Superior temporal gyrus (tissue), 1 donor: ENCODE measurements at regions not wholly inside any gene's neighbourhood (a gene's known extent, or its start where the extent isn't known, plus 50 kb on each side); places are given as distances from the start of the nearest gene placed in this dataset.
"Not testable (repeated sequence)": the region's sequence is repeated elsewhere in the genome, so short reads cannot be mapped to it uniquely, and the experiment has no call there.

Source experiments
- DNase-seq: peaks from one replicate; pipeline ENCODE4 v3.0.0-alpha.2; 2016; ENCODE audit errors: extremely low spot score

GRCh38 chr1:242629396-242629795 is 104.9 kb upstream of the PLD5 start:
- DNase-seq = no peak

- DNase-seq = no peak
Measured at GRCh38 chr1:242623756-242624155, 99.3 kb upstream of the PLD5 start.

GRCh38 chr1:242623119-242623518 is 98.6 kb upstream of the PLD5 start:
- no peak for DNase-seq

GRCh38 chr1:242613266-242613815 is 88.8 kb upstream of the PLD5 start:
- no peak for DNase-seq

GRCh38 chr1:242610209-242610608 is 85.7 kb upstream of the PLD5 start:
- no peak for DNase-seq

DNA sequence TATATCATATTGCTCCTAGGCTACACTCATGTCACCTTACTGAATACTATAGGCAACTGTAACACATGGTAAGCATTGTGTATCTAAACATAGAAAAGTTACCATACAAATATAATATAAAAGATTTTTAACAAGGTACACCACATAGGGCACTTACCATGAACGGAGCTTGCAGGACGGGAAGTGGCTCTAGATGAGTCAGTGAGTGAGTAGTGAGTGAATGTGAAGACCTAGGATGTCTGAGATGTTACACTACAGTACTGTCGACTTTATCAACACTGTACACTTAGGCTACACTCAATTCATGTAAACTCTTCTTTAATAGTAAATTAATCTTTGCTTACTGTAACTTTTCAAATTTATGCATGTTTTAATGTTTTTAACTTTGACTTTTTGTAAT is 81.0 kb upstream of the PLD5 start:
- DNase-seq = no peak

DNA sequence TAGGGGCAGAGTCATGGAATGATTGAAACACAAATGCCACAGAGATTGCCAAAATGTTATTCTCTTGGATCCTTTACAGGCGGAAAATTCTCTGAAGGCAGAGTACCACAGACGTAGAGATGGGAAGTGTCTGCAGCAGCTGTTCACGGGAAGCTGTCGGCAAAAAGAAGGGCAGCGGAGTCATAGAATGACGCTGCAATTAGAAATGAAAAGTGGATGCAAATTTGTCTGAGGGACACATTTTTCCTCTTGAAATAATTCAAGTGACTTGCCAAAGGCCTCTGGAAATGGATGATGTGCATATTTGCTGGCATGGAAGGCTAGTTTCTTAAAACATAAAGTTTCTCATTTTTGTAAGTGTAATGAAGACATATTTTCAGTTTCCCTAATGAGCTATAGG is 77.5 kb upstream of the PLD5 start:
- DNase-seq = no peak

GRCh38 chr1:242593756-242594155 is 69.3 kb upstream of the PLD5 start:
- DNase-seq = not testable (repeated sequence)

- no peak for DNase-seq
Measured at GRCh38 chr1:242586360-242586680, 61.8 kb upstream of the PLD5 start.

DNA sequence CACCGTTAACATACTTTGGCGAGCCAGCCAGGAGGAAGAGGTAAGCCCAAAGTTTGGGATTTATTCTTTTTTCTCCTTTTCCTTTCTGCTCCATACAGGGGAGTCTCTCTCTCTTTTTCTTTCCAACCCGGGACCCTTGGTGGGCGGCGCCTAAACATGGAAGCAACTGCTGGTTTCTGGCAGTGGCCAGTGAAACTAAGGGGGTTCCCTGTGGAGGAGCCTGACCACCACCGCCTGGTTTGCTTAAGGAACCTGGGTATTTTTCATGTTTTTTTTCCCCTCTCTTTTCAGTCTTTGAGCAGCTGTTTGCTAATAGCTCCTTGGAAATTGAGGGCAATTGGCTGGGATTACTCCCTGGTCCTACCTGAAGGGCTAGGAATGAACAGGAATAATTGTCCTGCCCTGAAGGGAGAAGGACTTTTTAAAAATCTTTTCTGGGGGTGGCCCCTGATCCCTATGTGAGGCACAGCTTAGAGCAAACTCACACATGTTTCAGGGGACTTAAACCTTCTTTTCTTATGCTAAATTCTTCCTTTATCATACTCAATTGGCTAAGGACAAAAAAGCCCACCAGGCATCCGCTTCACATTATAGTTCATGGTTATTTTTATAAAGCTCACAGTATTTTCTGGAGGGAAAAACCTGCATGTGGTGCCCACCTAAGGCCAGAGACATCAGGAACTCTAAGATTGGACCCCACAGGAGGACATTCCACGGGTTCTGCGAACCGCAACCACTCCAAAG is 61.3 kb upstream of the PLD5 start:
- no peak for DNase-seq

GRCh38 chr1:242582669-242583068 is 58.2 kb upstream of the PLD5 start:
- no peak for DNase-seq

DNA sequence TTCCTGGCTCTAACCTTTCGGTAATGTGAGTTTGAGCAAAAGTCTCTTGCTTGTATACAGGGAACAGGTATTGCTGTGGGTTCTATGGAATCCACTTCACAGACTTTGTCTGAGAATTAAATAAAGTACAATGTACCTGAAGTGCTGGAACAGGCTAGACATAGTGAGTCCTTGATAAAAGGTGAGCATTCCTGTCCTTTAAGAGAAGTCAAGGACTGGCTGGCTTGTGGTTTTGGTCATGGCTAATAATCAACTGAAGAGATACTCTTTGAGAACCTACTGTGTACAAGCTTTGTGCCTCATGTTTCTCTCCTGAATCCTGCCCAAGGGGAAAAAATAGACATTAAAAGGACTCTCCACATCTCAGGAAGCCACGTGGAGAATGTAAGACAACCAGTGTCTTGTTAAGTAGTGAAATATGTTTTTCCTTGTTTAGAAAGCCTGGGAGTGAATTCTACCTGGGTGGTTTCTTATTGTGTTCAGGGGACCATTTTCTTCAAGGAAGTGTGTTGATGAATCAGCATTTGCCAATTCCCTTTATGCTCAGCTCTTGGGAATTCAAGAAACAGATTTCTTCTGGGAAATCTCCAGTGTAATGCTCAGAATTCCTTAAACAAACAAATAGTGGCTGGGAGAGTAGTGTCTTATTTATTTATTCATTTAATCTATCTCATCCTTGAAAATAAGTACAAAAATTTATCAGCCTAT is 55.2 kb upstream of the PLD5 start:
- no peak for DNase-seq
